Karpas-422 (cell line): ENCODE measurements at regions not wholly inside any gene's neighbourhood (a gene's known extent, or its start where the extent isn't known, plus 50 kb on each side); places are given as distances from the start of the nearest gene placed in this dataset.

ENCODE experiments used
- DNase-seq: peaks from one replicate; pipeline ENCODE4 v3.0.0-alpha.2; 2015
- H2AFZ ChIP-seq: fragments of 200-600 bp; sonication (generic); 2 replicates; pipeline ENCODE4 v1.6.1; 2014; ENCODE audit warnings: antibody characterized with exemption, low read length, mixed read lengths
- H3K27ac ChIP-seq: fragments of 200-600 bp; sonication (generic); 2 replicates; pipeline ENCODE4 v1.5.1; 2014; ENCODE audit warnings: mild to moderate bottlenecking, low read length, moderate library complexity
- H3K27me3 ChIP-seq: fragments of 200-600 bp; sonication (generic); 2 replicates; pipeline ENCODE4 v1.6.1; 2014; ENCODE audit warnings: low read length, mixed read lengths
- H3K36me3 ChIP-seq: fragments of 200-600 bp; sonication (generic); 2 replicates; pipeline ENCODE4 v1.6.1; 2014; ENCODE audit warnings: low read length, mixed read lengths; ENCODE audit not compliant: insufficient read depth
- H3K4me1 ChIP-seq: fragments of 200-600 bp; sonication (generic); 2 replicates; pipeline ENCODE4 v1.6.1; 2014; ENCODE audit warnings: mild to moderate bottlenecking, low read length, mixed read lengths
- H3K4me2 ChIP-seq: fragments of 200-600 bp; sonication (generic); 2 replicates; pipeline ENCODE4 v1.6.1; 2014; ENCODE audit warnings: low read length, low read depth, mild to moderate bottlenecking; ENCODE audit not compliant: poor library complexity, severe bottlenecking
- H3K4me3 ChIP-seq: fragments of 200-600 bp; sonication (generic); 2 replicates; pipeline ENCODE4 v1.5.1; 2014; ENCODE audit warnings: mild to moderate bottlenecking, antibody characterized with exemption, low read length, mixed read lengths
- H3K79me2 ChIP-seq: fragments of 200-600 bp; sonication (generic); 2 replicates; pipeline ENCODE4 v1.6.1; 2014; ENCODE audit warnings: mild to moderate bottlenecking, low read length, mixed read lengths
- H3K9ac ChIP-seq: fragments of 200-600 bp; sonication (generic); 2 replicates; pipeline ENCODE4 v1.6.0; 2014; ENCODE audit warnings: low read length
- H3K9me2 ChIP-seq: fragments of 200-600 bp; sonication (generic), shearing (Covaris generic); replicated peaks from 2 replicates; pipeline ENCODE4 v1.6.0; 2014; ENCODE audit warnings: mild to moderate bottlenecking, low read length, moderate library complexity; ENCODE audit not compliant: insufficient read depth
- H3K9me3 ChIP-seq: fragments of 300-700, 200-600 bp; sonication (generic); 2 replicates; pipeline ENCODE4 v1.6.1; 2014; ENCODE audit warnings: low read length, mixed read lengths
- H4K20me1 ChIP-seq: fragments of 200-600 bp; sonication (generic); 2 replicates; pipeline ENCODE4 v1.6.1; 2014; ENCODE audit warnings: mild to moderate bottlenecking, antibody characterized with exemption, low read length, low read depth; ENCODE audit not compliant: insufficient read depth

DNA sequence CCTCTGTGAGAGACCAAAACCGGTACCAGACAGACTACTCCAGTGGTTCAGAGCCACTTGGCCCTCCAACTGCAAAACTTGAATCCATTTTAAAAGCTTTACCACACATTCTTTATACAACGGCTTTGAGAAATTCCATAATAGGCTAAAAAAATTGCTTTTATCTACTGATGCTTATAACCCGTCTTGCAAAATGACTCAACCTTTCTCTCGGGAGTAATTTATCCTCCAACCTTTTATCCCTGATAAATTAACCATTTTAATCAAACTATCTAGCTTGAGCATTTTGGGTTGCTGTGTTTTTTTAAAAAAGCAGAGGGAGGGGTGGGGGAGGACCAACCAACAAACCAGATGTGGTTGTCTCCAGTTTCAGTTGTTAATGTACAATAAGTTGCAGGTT is 275.7 kb upstream of the LRTM1 start:
- Histone ChIP-seq H3K4me1 (no peaks in the 10 kb centered on the region), H3K4me3 (no peak overlapping the region), H3K9me2 (no peaks in the 10 kb centered on the region), H3K9me3 (no peaks in the 10 kb centered on the region), H3K79me2 (no peaks in the 10 kb centered on the region), H2AFZ (no peak overlapping the region), H3K4me2 (no peak overlapping the region), H3K9ac (no peak overlapping the region), H3K36me3 (no peaks in the 10 kb centered on the region), H4K20me1 (no peaks in the 10 kb centered on the region), H3K27ac (no peak overlapping the region), H3K27me3 (no peaks in the 10 kb centered on the region)
- no peak for DNase-seq

DNA sequence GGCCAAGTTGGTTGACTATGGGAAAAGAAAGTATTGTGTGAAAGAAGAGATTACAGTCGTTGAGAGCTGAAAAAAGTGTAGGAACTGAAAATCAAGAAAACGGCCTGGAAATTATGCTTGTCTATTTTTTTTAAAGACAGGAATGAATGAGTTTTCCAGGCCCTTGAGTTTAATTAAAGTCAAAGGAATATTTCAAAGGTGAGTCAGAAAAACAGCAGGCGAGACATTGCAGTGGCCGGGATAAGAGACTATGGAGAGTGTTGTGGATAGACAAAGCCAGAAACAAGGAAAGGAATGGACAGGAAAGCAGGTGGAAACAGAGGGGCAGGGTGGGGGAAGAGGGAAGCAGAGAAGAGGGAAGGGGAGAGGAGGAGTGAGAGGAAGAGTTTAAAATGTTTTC is 275.1 kb upstream of the LRTM1 start:
- Histone ChIP-seq H3K9me2 (no peaks in the 10 kb centered on the region), H3K4me3 (no peak overlapping the region), H3K36me3 (no peaks in the 10 kb centered on the region), H3K27me3 (no peaks in the 10 kb centered on the region), H3K9me3 (no peaks in the 10 kb centered on the region), H4K20me1 (no peaks in the 10 kb centered on the region), H2AFZ (no peak overlapping the region), H3K79me2 (no peaks in the 10 kb centered on the region), H3K4me1 (no peaks in the 10 kb centered on the region), H3K4me2 (no peak overlapping the region), H3K9ac (no peak overlapping the region), H3K27ac (no peak overlapping the region)
- no peak for DNase-seq

DNA sequence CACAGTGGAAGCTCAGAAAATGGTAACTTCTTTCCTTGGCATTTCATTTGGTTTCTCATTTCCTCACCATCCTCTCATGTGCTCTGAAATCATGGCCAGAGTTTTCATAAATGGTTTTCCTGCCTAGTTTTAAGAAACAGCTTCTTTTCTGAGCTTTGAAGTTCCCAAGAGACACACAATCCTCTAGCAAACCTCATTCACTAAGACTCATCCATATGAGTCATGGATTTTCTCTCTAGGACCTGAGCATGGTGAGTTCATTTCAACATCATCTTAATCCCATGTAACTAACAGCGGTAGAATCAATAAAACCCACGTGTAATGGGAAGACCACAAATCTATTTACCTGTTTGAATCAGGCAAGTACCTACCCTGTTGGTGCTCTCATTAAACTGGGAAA is 274.5 kb upstream of the LRTM1 start:
- H2AFZ ChIP-seq: no peak overlapping the region
- H4K20me1 ChIP-seq: no peaks in the 10 kb centered on the region
- H3K9me2 ChIP-seq: no peaks in the 10 kb centered on the region
- no peaks in the 10 kb centered on the region for H3K9me3 ChIP-seq
- H3K79me2 ChIP-seq: no peaks in the 10 kb centered on the region
- no peak overlapping the region for H3K27ac ChIP-seq
- no peaks in the 10 kb centered on the region for H3K27me3 ChIP-seq
- H3K4me3 ChIP-seq: no peak overlapping the region
- H3K4me1 ChIP-seq: no peaks in the 10 kb centered on the region
- no peaks in the 10 kb centered on the region for H3K36me3 ChIP-seq
- H3K4me2 ChIP-seq: no peak overlapping the region
- no peak overlapping the region for H3K9ac ChIP-seq
- no peak for DNase-seq

DNA sequence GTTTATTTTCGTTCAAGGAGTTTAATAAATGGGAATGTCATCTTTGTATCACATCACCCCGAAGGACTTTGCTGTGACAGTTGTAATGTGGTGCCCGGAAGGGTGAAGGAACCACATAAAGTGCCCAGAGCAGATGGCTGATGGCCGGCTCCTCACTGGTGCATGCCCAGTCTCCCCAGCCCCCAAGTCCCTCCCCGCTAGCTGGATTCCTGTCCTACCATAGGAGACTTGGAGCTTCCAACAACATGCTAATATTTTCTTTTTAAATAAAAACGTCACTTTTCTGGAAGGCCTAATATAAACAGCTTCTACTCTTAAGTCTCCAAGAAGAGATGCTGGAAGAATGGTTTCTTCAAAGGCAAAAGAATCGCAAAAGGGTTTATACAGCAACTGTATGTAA is 273.9 kb upstream of the LRTM1 start:
- no peaks in the 10 kb centered on the region for H3K79me2 ChIP-seq
- H3K9me2 ChIP-seq: no peaks in the 10 kb centered on the region
- H3K27me3 ChIP-seq: no peaks in the 10 kb centered on the region
- H2AFZ ChIP-seq: no peak overlapping the region
- H4K20me1 ChIP-seq: no peaks in the 10 kb centered on the region
- H3K36me3 ChIP-seq: no peaks in the 10 kb centered on the region
- H3K4me3 ChIP-seq: no peak overlapping the region
- no peak overlapping the region for H3K27ac ChIP-seq
- no peak for DNase-seq
- no peak overlapping the region for H3K4me2 ChIP-seq
- no peaks in the 10 kb centered on the region for H3K9me3 ChIP-seq
- no peak overlapping the region for H3K9ac ChIP-seq
- H3K4me1 ChIP-seq: no peaks in the 10 kb centered on the region

DNA sequence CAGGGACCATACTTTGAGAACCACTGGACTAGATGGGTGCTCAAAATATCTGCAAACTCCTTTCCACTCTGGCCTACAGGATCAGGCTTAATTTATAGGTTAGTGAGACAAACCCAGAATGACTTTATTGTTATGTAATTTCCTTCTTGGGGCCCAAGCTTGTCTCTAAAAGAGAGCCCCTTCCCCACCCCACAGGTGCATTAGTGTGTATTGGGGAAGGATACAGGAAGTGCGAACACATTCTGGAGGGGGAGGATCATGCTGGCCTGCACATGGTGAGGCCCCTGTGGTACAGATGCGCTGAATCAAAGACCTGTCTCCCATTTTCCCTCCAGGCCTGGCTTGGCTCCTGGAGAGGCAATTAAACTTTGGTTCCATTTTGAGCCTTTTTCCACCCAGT is 273.0 kb upstream of the LRTM1 start:
- Histone ChIP-seq H3K27ac (no peak overlapping the region), H4K20me1 (no peaks in the 10 kb centered on the region), H3K9me3 (no peaks in the 10 kb centered on the region), H3K36me3 (no peaks in the 10 kb centered on the region), H3K9me2 (no peaks in the 10 kb centered on the region), H3K27me3 (no peaks in the 10 kb centered on the region), H3K9ac (no peak overlapping the region), H3K4me2 (no peak overlapping the region), H3K4me1 (no peaks in the 10 kb centered on the region), H2AFZ (no peak overlapping the region), H3K79me2 (no peaks in the 10 kb centered on the region), H3K4me3 (no peak overlapping the region)
- DNase-seq: no peak

DNA sequence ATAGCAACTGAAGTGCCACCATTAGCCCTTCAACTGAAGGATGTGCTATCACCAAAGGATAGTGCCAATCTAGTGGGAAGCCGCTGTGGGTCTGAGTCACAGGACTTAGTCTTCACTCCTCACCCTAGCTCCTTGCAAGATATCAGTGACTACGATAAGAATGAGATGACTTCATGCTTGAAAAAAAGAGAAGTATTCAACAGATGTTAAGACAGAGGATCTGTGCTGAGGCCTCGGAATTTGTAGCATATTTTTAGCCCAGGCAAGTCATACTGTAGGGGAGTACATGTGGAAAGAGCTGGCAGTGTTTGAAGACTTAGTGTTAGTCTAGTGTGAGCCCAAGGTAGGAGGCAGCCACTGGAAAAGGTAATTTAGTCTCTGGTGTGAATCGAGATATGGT is 270.7 kb upstream of the LRTM1 start:
- no peaks in the 10 kb centered on the region for H4K20me1 ChIP-seq
- no peaks in the 10 kb centered on the region for H3K27me3 ChIP-seq
- H3K4me2 ChIP-seq: no peak overlapping the region
- no peak overlapping the region for H3K9ac ChIP-seq
- H3K4me3 ChIP-seq: no peak overlapping the region
- H3K9me3 ChIP-seq: no peaks in the 10 kb centered on the region
- no peaks in the 10 kb centered on the region for H3K36me3 ChIP-seq
- no peak for DNase-seq
- no peaks in the 10 kb centered on the region for H3K9me2 ChIP-seq
- no peaks in the 10 kb centered on the region for H3K79me2 ChIP-seq
- H3K4me1 ChIP-seq: no peaks in the 10 kb centered on the region
- H3K27ac ChIP-seq: no peak overlapping the region
- H2AFZ ChIP-seq: no peak overlapping the region

DNA sequence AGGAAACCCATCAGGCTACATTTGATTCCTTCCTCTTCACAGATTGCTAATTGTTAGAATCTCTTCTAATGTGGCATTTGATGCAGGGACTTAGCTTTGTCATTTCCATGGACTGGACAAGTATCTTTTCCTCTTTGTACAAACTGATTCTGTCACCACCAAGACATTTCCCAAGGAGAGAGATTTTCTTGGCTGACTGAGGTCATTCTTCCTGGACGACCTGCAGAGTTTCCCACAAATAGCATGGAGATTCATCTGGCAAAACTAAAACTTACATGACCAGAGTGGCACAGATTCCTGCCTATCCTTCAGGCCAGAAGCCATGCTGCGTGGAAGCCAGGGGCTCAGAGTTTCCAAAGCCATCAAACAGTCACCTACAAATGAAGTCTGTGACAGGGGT is 269.2 kb upstream of the LRTM1 start:
- H3K4me1 ChIP-seq: no peaks in the 10 kb centered on the region
- H3K4me3 ChIP-seq: no peak overlapping the region
- H3K79me2 ChIP-seq: no peaks in the 10 kb centered on the region
- H3K36me3 ChIP-seq: no peaks in the 10 kb centered on the region
- H3K9ac ChIP-seq: no peak overlapping the region
- H4K20me1 ChIP-seq: no peaks in the 10 kb centered on the region
- no peak for DNase-seq
- H2AFZ ChIP-seq: no peak overlapping the region
- H3K9me3 ChIP-seq: no peaks in the 10 kb centered on the region
- no peaks in the 10 kb centered on the region for H3K27me3 ChIP-seq
- H3K4me2 ChIP-seq: no peak overlapping the region
- H3K9me2 ChIP-seq: no peaks in the 10 kb centered on the region
- no peak overlapping the region for H3K27ac ChIP-seq

DNA sequence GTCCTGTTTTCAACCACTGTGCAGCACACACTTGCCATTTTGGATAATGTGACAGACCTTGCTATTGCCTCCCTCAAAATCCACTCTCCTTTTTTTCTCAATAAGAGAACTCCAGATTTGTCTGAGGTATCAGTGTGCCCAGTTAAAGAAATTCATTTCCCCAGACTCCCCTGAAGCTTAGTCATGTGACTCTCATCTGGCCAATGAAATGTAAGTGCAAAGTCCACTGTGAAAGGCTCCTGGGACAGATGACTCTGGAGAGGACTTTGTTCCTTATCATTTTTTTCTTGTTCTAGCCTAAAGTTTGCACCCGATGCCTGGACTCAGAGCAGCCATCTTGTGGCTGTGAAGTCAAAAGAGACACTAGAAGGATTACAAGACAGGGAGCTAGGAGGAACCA is 268.6 kb upstream of the LRTM1 start:
- Histone ChIP-seq H2AFZ (no peak overlapping the region), H3K36me3 (no peaks in the 10 kb centered on the region), H3K9ac (no peak overlapping the region), H3K9me3 (no peaks in the 10 kb centered on the region), H3K27ac (no peak overlapping the region), H3K27me3 (no peaks in the 10 kb centered on the region), H3K4me3 (no peak overlapping the region), H3K79me2 (no peaks in the 10 kb centered on the region), H3K9me2 (no peaks in the 10 kb centered on the region), H3K4me2 (no peak overlapping the region), H3K4me1 (no peaks in the 10 kb centered on the region), H4K20me1 (no peaks in the 10 kb centered on the region)
- DNase-seq: no peak

DNA sequence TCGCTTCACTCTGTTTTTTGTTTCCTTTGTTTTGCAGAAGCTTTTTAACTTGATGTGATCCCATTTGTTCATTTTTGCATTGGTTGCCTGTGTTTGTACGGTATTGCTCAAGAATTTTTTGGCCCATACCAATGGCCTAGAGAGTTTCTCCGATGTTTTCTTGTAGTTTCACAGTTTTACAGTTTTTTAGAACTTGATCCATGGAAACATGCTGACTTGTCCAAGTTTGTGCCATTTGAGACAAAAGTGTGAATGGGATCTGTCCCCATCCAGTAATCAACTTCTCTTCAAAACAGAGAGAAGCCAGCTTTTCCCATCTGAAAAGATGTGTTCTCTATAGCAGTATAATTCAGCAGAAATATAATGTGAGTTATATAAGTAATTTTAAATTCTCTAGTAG is 266.5 kb upstream of the LRTM1 start:
- no peak overlapping the region for H3K9ac ChIP-seq
- no peak overlapping the region for H3K4me3 ChIP-seq
- DNase-seq: no peak
- H3K4me2 ChIP-seq: no peak overlapping the region
- no peaks in the 10 kb centered on the region for H4K20me1 ChIP-seq
- no peaks in the 10 kb centered on the region for H3K9me2 ChIP-seq
- no peaks in the 10 kb centered on the region for H3K9me3 ChIP-seq
- no peaks in the 10 kb centered on the region for H3K36me3 ChIP-seq
- H3K4me1 ChIP-seq: no peaks in the 10 kb centered on the region
- no peaks in the 10 kb centered on the region for H3K27me3 ChIP-seq
- H3K27ac ChIP-seq: no peak overlapping the region
- no peak overlapping the region for H2AFZ ChIP-seq
- H3K79me2 ChIP-seq: no peaks in the 10 kb centered on the region
